ENCODE measurements at regions not wholly inside any gene's neighbourhood (a gene's known extent, or its start where the extent isn't known, plus 50 kb on each side); places are given as distances from the start of the nearest gene placed in this dataset.

- no peak overlapping the region for H3K4me2 ChIP-seq (ENCODE audit: insufficient read depth, insufficient read length, low read length)
- no peak overlapping the region for H3K4ac ChIP-seq (ENCODE audit: low read depth, low read length)
- Mint-ChIP-seq H3K4me1 (peaks cover 13% of the 10 kb centered on the region in 2 experiments), H3K36me3 (ENCODE audit: insufficient read depth in 1 of 3, low read depth in 3 of 3) (no peaks in the 10 kb centered on the region), H3K4me3 (no peak overlapping the region), H3K27me3 (ENCODE audit: low read depth) (no peaks in the 10 kb centered on the region), H3K27ac (no peak overlapping the region), H3K9me3 (no peaks in the 10 kb centered on the region)
- H2BK12ac ChIP-seq (ENCODE audit: insufficient read length, low read depth, low read length) = no peak overlapping the region
- DNase-seq = peak; percentile 62
- no peak overlapping the region for H3K23ac ChIP-seq (ENCODE audit: insufficient read length, low read depth, low read length)
- no peak overlapping the region for H3K18ac ChIP-seq (ENCODE audit: insufficient read length, low read depth, low read length)
- no peaks in the 10 kb centered on the region for H3K27me3 ChIP-seq (ENCODE audit: insufficient read depth, low read length)
- no peak overlapping the region for H2BK5ac ChIP-seq (ENCODE audit: insufficient read length, low read length)
- no peak overlapping the region for H4K5ac ChIP-seq (ENCODE audit: insufficient read length, low read depth, low read length)
- H3K9ac ChIP-seq (ENCODE audit: extremely low read depth, insufficient read length, low read length) = no peak overlapping the region
- H2BK20ac ChIP-seq (ENCODE audit: low read depth, low read length, poor library complexity, severe bottlenecking) = no peak overlapping the region
- no peaks in the 10 kb centered on the region for H3K9me3 ChIP-seq (ENCODE audit: control insufficient read depth, low read depth, low read length)
- H2AFZ ChIP-seq (ENCODE audit: low read length) = no peak overlapping the region
- H3K4me1 ChIP-seq (ENCODE audit: insufficient read depth, low read length) = no peaks in the 10 kb centered on the region; the same call in 1 of the 2 replicates
- no CpG with 5 or more reads among the region's 7 CpGs for WGBS (ENCODE audit: extremely low coverage, insufficient read length, low lambda C conversion rate)
- H2AK5ac ChIP-seq (ENCODE audit: insufficient read length, low read length) = no peak overlapping the region
- no peak overlapping the region for H3K27ac ChIP-seq (ENCODE audit: insufficient read length, low read depth, low read length)
- H3K79me2 ChIP-seq (ENCODE audit: insufficient read depth, low read length) = no peaks in the 10 kb centered on the region
- no peak overlapping the region for H4K8ac ChIP-seq (replicated peaks; ENCODE audit: insufficient read length, low read depth, low read length)
- no peak overlapping the region for H2BK15ac ChIP-seq (ENCODE audit: low read depth, low read length)
- no peak for TF ChIP-seq CTCF (conservative IDR thresholded peaks at IDR 0.05)
- H3K79me1 ChIP-seq (ENCODE audit: insufficient read depth, low read depth, low read length, poor library complexity, severe bottlenecking) = no peaks in the 10 kb centered on the region
- no peak overlapping the region for H3K14ac ChIP-seq (ENCODE audit: insufficient read depth, low read length)
- H3K56ac ChIP-seq (ENCODE audit: insufficient read length, low read depth, low read length) = no peak overlapping the region
- H4K91ac ChIP-seq (ENCODE audit: insufficient read length, low read depth, low read length) = no peak overlapping the region
- no peaks in the 10 kb centered on the region for H4K20me1 ChIP-seq (ENCODE audit: control insufficient read depth, insufficient read depth, insufficient read length)
- H3T11ph ChIP-seq (ENCODE audit: low read length) = no peak overlapping the region
- no peak overlapping the region for H2BK120ac ChIP-seq (ENCODE audit: low read depth, low read length, poor library complexity, severe bottlenecking)
- no peaks in the 10 kb centered on the region for H3K23me2 ChIP-seq (ENCODE audit: insufficient read length, low read depth, low read length, poor library complexity, severe bottlenecking)
Measured at GRCh38 chr4:145340071-145340675, 141.5 kb upstream of the SMAD1 start.
